ENCODE measurements at regions not wholly inside any gene's neighbourhood (a gene's known extent, or its start where the extent isn't known, plus 50 kb on each side); places are given as distances from the start of the nearest gene placed in this dataset.

- Histone ChIP-seq H3K9me3 (no peaks in the 10 kb centered on the region), H3K4me3 (no peak overlapping the region), H3K27ac (no peak overlapping the region), H3K36me3 (no peaks in the 10 kb centered on the region), H3K4me1 (no peaks in the 10 kb centered on the region), H3K27me3 (no peaks in the 10 kb centered on the region)
- 43% methylated on average over 5 of the region's 5 CpGs for WGBS (ENCODE audit: insufficient coverage, low coverage, low lambda C conversion rate, missing lambda C conversion rate)
- intact Hi-C loops (cut with DNase I): no loop called here
- ATAC-seq (peak in 1 of 4 donors; percentile 35), DNase-seq (no peak)
- TF ChIP-seq CTCF (IDR thresholded peaks at IDR 0.05) (no peak), POLR2A (IDR thresholded peaks at IDR 0.05) (no peak)
Observed at GRCh38 chr2:181304011-181304844, 153.0 kb upstream of the ITGA4 start.

- DNase-seq (no peak), ATAC-seq (peak; percentile 41 to 70 (median 54))
- Histone ChIP-seq H3K4me3 (no peak overlapping the region), H3K9me3 (no peaks in the 10 kb centered on the region), H3K36me3 (no peaks in the 10 kb centered on the region), H3K4me1 (no peaks in the 10 kb centered on the region), H3K27me3 (no peaks in the 10 kb centered on the region), H3K27ac (peak overlapping the region in 1 of 3 donors; percentile 15)
- intact Hi-C loops (cut with DNase I): no loop called here
- WGBS (ENCODE audit: insufficient coverage, low coverage, low lambda C conversion rate, missing lambda C conversion rate): 22% methylated on average over 6 of the region's 6 CpGs
- TF ChIP-seq CTCF (IDR thresholded peaks at IDR 0.05) (no peak), POLR2A (IDR thresholded peaks at IDR 0.05) (no peak)
Observed at GRCh38 chr2:181305301-181306123, 151.7 kb upstream of the ITGA4 start.

- intact Hi-C loops (cut with DNase I): no loop called here
- Histone ChIP-seq H3K4me1 (no peaks in the 10 kb centered on the region), H3K9me3 (no peaks in the 10 kb centered on the region), H3K4me3 (no peak overlapping the region), H3K27me3 (no peaks in the 10 kb centered on the region), H3K36me3 (no peaks in the 10 kb centered on the region), H3K27ac (peak overlapping the region in 1 of 3 donors; percentile 15)
- ATAC-seq: no peak
- no peak for DNase-seq
- TF ChIP-seq POLR2A (IDR thresholded peaks at IDR 0.05) (no peak), CTCF (IDR thresholded peaks at IDR 0.05) (no peak)
Observed at GRCh38 chr2:181306785-181307184, 150.4 kb upstream of the ITGA4 start.

GRCh38 chr2:181307203-181307991, 149.8 kb upstream of the ITGA4 start:
- WGBS (ENCODE audit: insufficient coverage, low coverage, low lambda C conversion rate, missing lambda C conversion rate): 33% methylated on average over 6 of the region's 7 CpGs
- no peak for ATAC-seq
- peak overlapping the region in 1 of 3 donors; percentile 15 for H3K27ac ChIP-seq

More at GRCh38 chr2:181307203-181307991, 149.8 kb upstream of the ITGA4 start:
- no peak for TF ChIP-seq CTCF (IDR thresholded peaks at IDR 0.05)
- no peak for TF ChIP-seq POLR2A (IDR thresholded peaks at IDR 0.05)
- Histone ChIP-seq H3K4me3 (no peak overlapping the region), H3K36me3 (no peaks in the 10 kb centered on the region), H3K9me3 (no peaks in the 10 kb centered on the region), H3K4me1 (no peaks in the 10 kb centered on the region), H3K27me3 (no peaks in the 10 kb centered on the region)
- no peak for DNase-seq
- intact Hi-C loops (cut with DNase I): no loop called here
